HG03432 (cell line): ENCODE measurements at regions not wholly inside any gene's neighbourhood (a gene's known extent, or its start where the extent isn't known, plus 50 kb on each side); places are given as distances from the start of the nearest gene placed in this dataset.
"Not testable (repeated sequence)": the region's sequence is repeated elsewhere in the genome, so short reads cannot be mapped to it uniquely, and the experiment has no call there.

ENCODE experiments used
- ATAC-seq: cut with Tn5 transposase; IDR thresholded peaks from one replicate; pipeline ENCODE4 v1.9.1; 2021; ENCODE audit warnings: mild to moderate bottlenecking, moderate library complexity; ENCODE audit not compliant: unreplicated experiment

DNA sequence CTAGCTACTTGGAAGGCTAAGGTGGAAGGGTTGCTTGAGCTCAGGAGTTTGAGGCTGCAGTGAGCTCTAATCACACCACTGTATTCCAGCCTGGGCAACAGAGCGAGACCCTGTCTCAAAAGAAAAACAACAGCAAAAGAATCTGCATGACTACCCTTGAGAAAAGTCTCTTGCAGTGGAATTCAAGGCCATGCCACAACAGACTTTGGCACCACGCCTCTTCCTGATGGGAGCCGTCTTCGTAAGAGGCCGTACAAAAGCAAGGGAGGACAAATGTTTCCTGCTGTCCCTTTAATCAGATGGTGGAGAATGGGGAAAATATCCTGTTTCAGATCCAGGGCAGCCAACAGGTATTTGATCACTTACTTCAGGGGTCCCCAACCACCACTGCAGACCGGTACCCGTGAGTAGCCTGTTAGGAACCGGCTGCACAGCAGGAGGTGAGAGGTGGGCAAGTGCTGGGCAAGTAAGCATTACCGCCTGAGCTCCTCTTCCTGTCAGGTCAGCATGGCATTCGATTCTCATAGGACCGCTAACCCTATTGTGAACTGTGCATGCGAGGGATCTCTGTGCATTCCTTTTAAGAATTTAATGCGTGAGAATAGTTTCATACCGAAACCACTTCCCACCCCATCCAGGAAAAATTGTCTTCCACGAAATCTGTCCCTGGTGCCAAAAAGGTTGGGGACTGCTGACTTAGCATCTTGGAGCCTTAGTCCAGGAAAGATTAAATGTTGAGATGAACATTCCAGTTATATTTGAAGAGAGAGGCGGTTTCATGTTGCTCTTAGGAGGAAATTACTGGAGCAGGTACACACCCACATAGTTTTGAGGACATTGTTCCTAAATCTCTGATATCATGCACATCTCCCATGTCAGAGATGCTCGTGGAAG, 94.4 kb upstream of the XPO1 start:
- ATAC-seq = no peak

DNA sequence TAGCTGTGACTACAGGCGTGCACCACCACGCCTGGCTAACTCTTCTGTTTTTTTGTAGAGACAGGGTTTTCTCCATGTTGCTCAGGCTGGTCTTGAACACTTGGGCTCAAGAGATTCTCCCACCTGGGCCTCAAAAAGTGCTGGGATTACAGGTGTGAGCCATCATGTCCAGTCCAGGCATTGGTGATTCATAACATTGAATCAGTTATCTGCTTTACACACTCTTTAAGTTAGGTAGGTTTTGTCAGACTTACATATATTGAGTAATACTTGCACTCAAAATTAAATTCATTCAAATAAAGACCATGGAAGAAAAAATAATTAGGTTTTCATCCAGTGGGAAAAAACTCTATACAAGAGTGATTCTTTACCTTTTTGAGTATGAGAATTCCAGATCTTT, 93.2 kb upstream of the XPO1 start:
- ATAC-seq = no peak

DNA sequence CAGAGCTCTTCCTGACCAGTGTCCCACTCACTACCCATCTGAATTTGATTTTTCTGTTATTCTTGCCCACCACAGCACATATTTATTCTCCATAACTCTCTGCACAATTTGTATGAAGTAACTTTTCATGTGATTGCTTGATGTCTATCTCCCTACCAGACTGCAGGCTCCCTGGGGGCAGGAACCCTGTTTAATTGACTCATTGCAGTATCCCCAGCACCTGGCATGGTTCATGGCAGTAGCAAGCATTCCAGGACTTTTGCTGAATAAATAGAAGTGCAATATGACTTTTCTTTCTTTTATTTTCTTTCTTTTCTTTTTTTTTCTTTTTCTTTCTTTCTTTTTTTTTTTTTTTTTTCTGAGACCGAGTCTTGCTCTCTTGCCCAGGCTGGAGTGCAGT, 88.7 kb upstream of the XPO1 start:
- ATAC-seq = no peak

- no peak for ATAC-seq
These were observed 85.6 kb upstream of the XPO1 start for GRCh38 chr2:61623747-61624146.

DNA sequence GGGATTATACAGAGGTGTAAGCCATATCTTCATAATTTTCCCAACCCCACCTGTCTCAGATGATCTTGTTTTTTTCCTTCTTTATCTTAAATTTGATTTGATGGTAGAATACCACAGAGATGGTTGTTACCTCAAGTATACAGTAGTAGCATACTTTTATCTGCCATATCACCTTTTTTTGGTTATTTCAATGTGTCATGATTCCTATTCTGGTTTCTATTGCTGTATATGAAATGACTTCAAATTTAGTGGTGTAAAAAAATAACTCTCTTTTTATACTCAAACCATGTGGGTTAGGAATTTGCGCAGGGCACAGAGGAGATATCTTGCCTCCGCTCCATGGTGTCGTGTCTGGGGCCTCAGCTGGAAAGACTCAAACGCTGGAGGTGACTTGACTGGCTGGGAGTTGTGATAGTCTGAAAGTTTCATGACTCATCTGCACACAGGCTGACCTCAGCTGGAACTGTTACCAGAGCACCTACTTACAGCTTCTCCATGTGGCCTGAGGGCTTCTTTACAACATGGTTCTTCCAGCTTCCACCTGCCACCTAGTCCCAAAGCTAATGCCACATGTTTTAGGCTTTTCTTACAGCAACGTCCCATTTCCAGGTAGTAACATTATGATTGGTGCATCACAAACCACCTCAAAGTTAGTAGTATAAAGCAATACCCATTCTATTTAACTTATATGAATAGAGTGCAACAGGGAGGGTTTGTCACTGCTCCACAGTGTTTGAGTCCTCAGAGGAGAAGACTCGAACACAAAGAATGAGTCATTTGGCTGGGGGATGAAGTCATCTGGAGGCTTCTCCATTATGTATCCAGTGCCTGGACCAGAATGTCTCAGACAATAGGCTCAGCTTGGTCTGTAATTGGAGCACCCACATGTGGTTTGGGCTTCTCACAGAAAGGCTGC, 82.3 kb upstream of the XPO1 start:
- no peak for ATAC-seq

- no peak for ATAC-seq
These were observed 81.4 kb upstream of the XPO1 start for GRCh38 chr2:61619561-61619960.

DNA sequence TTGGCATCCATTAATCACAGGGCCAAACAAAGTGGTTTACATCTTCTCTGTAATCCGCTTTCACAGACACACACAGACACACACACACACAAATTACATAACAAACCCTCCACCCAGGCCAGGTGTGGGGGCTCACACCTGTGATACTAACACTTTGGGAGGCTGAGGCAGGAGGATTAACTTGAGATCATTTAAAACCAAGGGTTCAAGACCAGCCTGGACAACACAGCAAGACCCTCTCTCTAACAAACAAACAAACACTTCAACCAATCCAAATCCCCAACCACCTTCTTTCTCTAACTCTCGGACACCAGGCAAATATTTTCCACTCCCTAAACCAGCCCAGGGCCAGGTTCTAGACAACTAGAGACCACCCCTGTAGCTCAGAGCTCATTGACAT, 79.5 kb upstream of the XPO1 start:
- ATAC-seq = no peak

DNA sequence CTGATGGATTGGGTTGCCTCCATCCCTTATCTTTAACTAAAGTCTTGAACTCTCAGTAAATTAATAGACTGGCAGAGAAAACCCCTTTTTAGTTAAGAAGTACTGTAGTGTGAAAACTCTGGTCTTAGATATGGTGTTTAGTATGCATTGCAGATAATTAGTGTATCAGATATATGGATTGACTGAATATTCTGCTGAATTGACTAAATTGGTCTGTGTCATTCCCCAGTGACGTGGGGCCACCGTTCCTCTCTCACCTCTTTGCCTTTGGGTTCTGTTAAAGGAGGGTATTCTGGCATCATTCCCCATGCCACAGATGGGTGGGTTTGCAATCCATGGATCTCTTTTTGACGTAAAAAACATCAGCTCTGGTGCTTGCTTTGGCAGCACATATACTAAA, 67.1 kb upstream of the XPO1 start:
- no peak for ATAC-seq

- ATAC-seq = no peak
These were observed 66.3 kb upstream of the XPO1 start for GRCh38 chr2:61604433-61604832.

DNA sequence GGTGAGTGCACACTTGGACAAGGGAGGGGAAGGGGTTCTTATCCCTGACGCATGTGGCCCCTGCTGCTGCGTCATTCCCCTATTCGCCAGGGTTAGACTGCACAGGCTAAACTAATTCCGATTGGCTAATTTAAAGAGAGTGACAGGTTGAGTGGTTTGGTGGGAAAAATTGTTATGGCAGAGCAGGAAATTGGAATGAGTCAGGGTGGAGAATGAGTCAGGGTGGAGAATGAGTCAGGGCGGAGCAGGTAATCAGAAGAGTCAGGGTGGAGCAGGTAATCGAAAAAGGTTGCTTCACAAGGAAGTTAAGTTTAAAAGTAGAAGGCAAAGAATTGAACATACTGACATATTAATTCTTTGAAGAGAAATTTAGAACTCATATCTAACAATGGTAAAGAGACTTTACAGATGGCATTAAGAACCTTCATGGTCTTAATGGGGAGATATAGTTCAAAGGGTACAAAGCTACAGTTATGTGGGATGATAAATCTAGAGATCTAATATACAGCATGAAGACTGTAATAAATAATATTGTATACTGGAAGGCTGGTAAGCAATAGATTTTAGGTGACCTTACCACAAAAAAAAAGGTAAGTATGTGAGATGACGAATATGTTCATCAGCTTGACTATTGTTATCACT, 60.5 kb upstream of the XPO1 start:
- ATAC-seq = not testable (repeated sequence)

DNA sequence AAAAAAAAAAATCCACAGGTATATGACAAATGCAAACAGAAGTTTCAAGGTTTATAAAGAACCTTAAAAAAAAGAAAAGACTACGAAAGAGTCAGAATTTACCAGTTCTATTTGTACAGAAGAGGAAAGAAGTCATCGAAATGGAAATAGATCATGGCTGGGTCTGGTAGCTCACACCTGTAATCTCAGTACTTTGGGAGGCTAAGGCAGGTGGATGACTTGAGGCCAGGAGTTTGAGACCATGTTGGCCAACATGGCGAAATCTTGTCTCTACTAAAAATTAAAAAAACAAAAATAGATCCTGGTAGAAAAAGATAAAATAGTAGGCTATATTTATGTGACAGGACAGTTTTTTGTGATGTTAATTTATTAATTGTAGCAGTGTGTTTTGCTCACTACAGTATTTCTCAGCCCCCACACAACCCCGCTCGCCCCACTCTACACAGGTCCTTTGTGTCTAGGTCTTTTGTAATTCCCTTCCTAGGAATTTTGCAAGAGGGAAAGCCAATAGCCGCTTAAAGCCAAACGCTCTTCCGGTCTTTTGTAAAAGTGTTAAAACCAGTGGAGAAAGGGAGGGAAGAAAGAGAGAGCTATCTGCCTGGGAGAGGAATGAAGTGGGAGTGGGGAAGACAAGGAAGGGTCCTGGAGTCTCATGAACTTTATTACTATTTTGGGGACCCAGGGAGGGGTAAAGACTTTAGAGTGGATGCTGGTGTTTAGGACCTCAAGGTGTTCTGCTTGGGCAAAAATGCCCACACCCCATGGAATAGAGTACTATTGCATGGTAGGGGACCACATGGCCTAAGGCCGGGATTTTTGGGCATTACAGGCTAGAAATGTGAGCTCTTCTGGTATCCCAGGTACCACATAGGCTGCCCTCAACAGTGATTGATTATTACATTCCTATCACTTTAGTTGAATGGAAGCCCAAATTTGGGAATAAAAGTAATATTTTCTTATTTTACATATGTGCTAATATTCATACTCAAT, 59.4 kb upstream of the XPO1 start:
- no peak for ATAC-seq

DNA sequence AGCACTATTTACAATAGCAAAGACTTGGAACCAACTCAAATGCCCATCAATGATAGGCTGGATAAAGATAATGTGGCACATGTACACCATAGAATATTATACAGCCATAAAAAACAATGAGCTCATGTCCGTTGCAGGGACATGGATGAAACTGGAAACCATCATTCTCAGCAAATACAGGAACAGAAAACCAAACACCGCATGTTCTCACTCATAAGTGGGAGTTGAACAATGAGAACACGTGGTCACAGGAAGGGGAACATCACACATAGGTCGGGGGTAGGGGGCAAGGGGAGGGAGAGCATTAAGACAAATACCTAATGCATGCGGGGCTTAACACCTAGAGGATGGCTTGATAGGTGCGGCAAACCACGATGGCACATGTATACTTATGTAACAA, 56.0 kb upstream of the XPO1 start:
- ATAC-seq = not testable (repeated sequence)

GRCh38 chr2:61593648-61594047, 55.5 kb upstream of the XPO1 start:
- not testable (repeated sequence) for ATAC-seq

GRCh38 chr2:61590214-61590613, 52.1 kb upstream of the XPO1 start:
- ATAC-seq = no peak

GRCh38 chr2:61588566-61588965, 50.4 kb upstream of the XPO1 start:
- ATAC-seq = no peak
